ENCODE measurements at regions not wholly inside any gene's neighbourhood (a gene's known extent, or its start where the extent isn't known, plus 50 kb on each side); places are given as distances from the start of the nearest gene placed in this dataset.
"Not testable (repeated sequence)": the region's sequence is repeated elsewhere in the genome, so short reads cannot be mapped to it uniquely, and the experiment has no call there.

GRCh38 chr2:144004742-144005141, 515.2 kb downstream of the ZEB2 start:
- DNase-seq (ENCODE audit: insufficient read length, low spot score): no peak
- no peak for TF ChIP-seq POLR2A (IDR thresholded peaks at IDR 0.05; ENCODE audit: low read depth, low read length)
- FAIRE-seq: no peak

GRCh38 chr2:144003460-144004075, 516.4 kb downstream of the ZEB2 start:
- DNase-seq (ENCODE audit: insufficient read length, low spot score): no peak
- FAIRE-seq: no peak

GRCh38 chr2:143996974-143997373, 522.9 kb downstream of the ZEB2 start:
- FAIRE-seq (no peak), DNase-seq (ENCODE audit: insufficient read length, low spot score) (no peak)
- no peak for TF ChIP-seq POLR2A (IDR thresholded peaks at IDR 0.05; ENCODE audit: low read depth, low read length)

More at GRCh38 chr2:144003460-144004075, 516.4 kb downstream of the ZEB2 start:
- TF ChIP-seq POLR2A (IDR thresholded peaks at IDR 0.05; ENCODE audit: low read depth, low read length): no peak

- DNase-seq (ENCODE audit: insufficient read length, low spot score) (no peak), FAIRE-seq (no peak)
- no peak for TF ChIP-seq POLR2A (IDR thresholded peaks at IDR 0.05; ENCODE audit: low read depth, low read length)
These were observed 525.0 kb downstream of the ZEB2 start for GRCh38 chr2:143994961-143995360.

- FAIRE-seq; DNase-seq (ENCODE audit: insufficient read length, low spot score): not testable (repeated sequence)
These were observed 528.3 kb downstream of the ZEB2 start for GRCh38 chr2:143991596-143991995.

- FAIRE-seq: no peak
- DNase-seq (ENCODE audit: insufficient read length, low spot score): no peak
- no peak for TF ChIP-seq POLR2A (IDR thresholded peaks at IDR 0.05; ENCODE audit: low read depth, low read length)
These were observed 531.8 kb downstream of the ZEB2 start for GRCh38 chr2:143988082-143988481.

DNA sequence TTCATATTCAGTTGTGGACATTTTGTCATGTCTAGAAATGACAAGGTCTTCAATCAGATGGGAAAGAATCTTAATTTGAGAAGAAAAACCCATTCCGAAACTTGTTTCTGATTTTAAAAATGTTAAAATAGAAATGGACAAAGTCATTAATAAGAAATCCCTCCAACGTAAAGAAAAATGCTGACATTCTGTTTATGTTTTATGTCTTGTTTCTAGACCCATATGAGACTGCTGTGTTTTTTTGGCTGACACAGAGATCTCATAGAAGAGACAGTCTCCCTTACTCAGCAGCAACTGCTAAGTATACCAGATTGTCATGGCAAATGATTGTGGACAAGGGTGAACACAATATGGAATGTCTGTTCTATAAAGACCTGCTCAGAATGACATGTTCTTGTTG, 538.5 kb downstream of the ZEB2 start:
- no peak for FAIRE-seq
- no peak for DNase-seq (ENCODE audit: insufficient read length, low spot score)
- no peak for TF ChIP-seq POLR2A (IDR thresholded peaks at IDR 0.05; ENCODE audit: low read depth, low read length)

GRCh38 chr2:143977356-143977755, 542.6 kb downstream of the ZEB2 start:
- TF ChIP-seq POLR2A (IDR thresholded peaks at IDR 0.05; ENCODE audit: low read depth, low read length): no peak
- DNase-seq (ENCODE audit: insufficient read length, low spot score) (no peak), FAIRE-seq (no peak)

DNA sequence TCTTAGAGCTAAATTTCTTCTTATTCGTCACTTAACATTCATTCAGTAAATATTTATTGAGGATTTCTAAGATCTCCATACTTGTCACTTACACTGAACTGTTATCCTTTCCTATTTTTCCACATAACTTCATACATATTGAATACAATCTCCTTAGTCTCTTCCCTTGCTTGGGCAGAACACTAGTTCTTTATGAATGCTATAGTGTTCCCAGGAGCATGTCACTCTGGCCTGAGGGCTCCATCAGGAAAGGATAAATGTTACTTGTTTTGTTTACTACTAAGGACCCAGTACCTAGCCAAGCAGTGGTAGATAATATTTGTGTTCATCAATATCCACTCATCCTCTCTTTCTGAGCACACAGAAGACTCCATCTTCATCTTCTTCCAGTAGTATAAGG, 544.7 kb downstream of the ZEB2 start:
- TF ChIP-seq POLR2A (IDR thresholded peaks at IDR 0.05; ENCODE audit: low read depth, low read length): no peak
- no peak for FAIRE-seq
- no peak for DNase-seq (ENCODE audit: insufficient read length, low spot score)

DNA sequence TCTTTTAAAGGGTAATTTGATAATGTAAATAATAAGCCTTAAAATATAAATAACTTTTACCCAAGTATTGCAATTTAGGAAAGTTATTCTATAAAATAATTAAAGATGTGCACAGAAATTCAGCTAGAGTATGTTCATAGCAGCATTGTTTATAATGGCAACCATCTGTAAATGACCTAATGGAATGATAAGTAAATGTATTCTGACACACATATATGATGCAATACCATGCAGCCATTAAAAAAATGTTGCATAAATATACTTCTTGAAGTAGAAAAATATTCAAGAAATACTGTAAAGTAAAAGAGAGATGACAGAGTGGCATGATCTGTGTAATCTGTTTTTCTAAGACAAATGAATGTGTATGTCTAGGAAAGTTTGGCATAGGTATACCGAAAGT, 545.7 kb downstream of the ZEB2 start:
- FAIRE-seq (no peak), DNase-seq (ENCODE audit: insufficient read length, low spot score) (no peak)
- no peak for TF ChIP-seq POLR2A (IDR thresholded peaks at IDR 0.05; ENCODE audit: low read depth, low read length)

DNA sequence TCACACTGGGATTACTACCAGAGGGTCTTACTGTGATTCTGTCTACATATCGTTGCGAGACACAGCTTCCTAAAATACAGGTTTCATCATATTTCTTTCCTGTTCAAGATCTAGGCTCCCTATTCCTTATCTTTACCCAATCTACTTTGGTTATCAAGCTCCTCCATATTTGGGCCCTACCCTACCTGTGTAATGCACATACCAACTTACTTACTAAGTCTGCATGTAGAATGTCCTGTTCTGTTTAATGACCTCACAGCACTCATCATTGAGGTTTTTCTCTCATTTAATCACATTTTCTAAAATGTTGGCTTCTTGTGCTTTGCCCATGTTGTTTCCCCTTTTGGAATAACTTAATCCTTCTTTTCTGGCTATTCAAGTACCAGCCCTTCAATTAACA, 551.1 kb downstream of the ZEB2 start:
- DNase-seq (ENCODE audit: insufficient read length, low spot score) (no peak), FAIRE-seq (no peak)
- TF ChIP-seq POLR2A (IDR thresholded peaks at IDR 0.05; ENCODE audit: low read depth, low read length): no peak

DNA sequence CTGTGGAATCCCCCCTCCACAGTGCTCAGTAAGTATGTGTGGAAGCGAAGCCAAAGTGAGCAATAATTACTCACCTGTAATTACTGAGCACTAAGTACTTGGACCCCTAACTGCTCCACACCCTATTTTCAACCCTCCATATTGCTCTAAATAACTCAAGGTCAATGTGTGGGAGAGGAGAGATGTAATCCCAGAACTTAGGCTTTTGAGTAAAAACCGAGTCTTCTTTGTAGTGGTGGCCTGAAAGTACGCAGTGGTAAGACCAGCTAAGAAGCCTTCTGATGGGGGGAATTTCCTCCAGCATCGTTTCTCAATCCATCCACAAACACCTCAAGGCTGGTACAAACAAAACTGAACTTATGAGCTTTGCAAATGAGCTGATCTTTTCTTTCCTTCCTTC, 551.6 kb downstream of the ZEB2 start:
- TF ChIP-seq POLR2A (IDR thresholded peaks at IDR 0.05; ENCODE audit: low read depth, low read length): no peak
- DNase-seq (ENCODE audit: insufficient read length, low spot score) (no peak), FAIRE-seq (no peak)

GRCh38 chr2:143965493-143966164, 554.3 kb downstream of the ZEB2 start:
- DNase-seq (ENCODE audit: insufficient read length, low spot score) (no peak), FAIRE-seq (no peak)
- TF ChIP-seq POLR2A (IDR thresholded peaks at IDR 0.05; ENCODE audit: low read depth, low read length): no peak

DNA sequence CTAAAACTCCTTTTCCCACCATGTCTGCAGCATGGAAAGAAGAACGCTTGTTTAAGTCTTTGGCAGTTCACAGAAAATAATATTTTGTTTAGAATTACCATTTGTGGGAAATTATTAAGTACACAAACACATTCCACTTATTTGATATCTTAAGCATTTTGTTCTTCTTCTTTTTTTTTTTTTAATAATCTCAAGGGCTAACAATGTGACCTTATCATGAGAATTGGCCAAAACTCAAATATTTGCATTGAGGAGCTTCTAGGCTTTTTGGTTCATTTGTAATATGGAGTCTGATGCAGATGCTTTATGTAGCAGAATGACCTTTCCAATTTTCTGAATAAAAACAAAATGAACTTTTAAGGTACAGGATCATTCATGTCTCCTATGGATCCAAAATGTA, 555.0 kb downstream of the ZEB2 start:
- FAIRE-seq (no peak), DNase-seq (ENCODE audit: insufficient read length, low spot score) (no peak)
- TF ChIP-seq POLR2A (IDR thresholded peaks at IDR 0.05; ENCODE audit: low read depth, low read length): no peak

DNA sequence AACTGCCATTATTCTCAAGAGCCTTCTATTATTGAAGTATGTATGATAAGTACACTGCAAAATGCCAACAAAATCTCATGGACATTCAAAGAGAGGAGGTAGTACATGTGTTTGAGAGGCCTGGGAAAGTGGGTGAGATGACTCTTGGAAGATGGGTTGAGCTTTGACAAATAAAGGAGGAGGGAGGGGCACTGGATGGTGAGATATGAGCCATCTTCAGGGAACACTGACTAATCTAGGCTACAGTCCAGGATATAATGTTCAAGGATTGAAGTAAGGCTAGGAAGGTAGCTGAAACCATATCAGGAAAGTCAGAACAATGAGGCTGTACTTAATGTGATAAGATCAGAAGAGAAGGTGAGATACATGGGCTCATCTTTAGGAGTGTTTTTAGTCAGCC, 559.7 kb downstream of the ZEB2 start:
- FAIRE-seq: peak; percentile 36
- TF ChIP-seq POLR2A (IDR thresholded peaks at IDR 0.05; ENCODE audit: low read depth, low read length): no peak
- DNase-seq (ENCODE audit: insufficient read length, low spot score): no peak
